Left forelimb (tissue), 1 donor: ENCODE measurements at regions not wholly inside any gene's neighbourhood (a gene's known extent, or its start where the extent isn't known, plus 50 kb on each side); places are given as distances from the start of the nearest gene placed in this dataset.

Experiments used
- DNase-seq: peaks from one replicate; pipeline ENCODE4 v3.0.0-alpha.2; 2018; ENCODE audit warnings: low spot score

GRCh38 chr2:195408811-195409210 lies 248.2 kb upstream of the SLC39A10 start:
- DNase-seq = no peak

GRCh38 chr2:195408196-195408595 lies 248.8 kb upstream of the SLC39A10 start:
- no peak for DNase-seq

- no peak for DNase-seq
These were observed 249.2 kb upstream of the SLC39A10 start for GRCh38 chr2:195407783-195408182.

- no peak for DNase-seq
These were observed 250.0 kb upstream of the SLC39A10 start for GRCh38 chr2:195406886-195407603.

GRCh38 chr2:195404651-195405050 lies 252.4 kb upstream of the SLC39A10 start:
- no peak for DNase-seq

GRCh38 chr2:195396479-195396878 lies 260.5 kb upstream of the SLC39A10 start:
- DNase-seq = no peak

- DNase-seq = no peak
These were observed 261.7 kb upstream of the SLC39A10 start for GRCh38 chr2:195395362-195395761.

GRCh38 chr2:195392446-195393336 lies 264.3 kb upstream of the SLC39A10 start:
- DNase-seq = no peak

GRCh38 chr2:195390686-195391321 lies 266.2 kb upstream of the SLC39A10 start:
- DNase-seq = no peak

GRCh38 chr2:195388028-195388427 lies 269.0 kb upstream of the SLC39A10 start:
- no peak for DNase-seq

- no peak for DNase-seq
These were observed 274.8 kb upstream of the SLC39A10 start for GRCh38 chr2:195382186-195382585.

- DNase-seq = no peak
These were observed 286.7 kb upstream of the SLC39A10 start for GRCh38 chr2:195370167-195370943.

- no peak for DNase-seq
These were observed 287.8 kb upstream of the SLC39A10 start for GRCh38 chr2:195369218-195369587.

- no peak for DNase-seq
These were observed 288.5 kb upstream of the SLC39A10 start for GRCh38 chr2:195368249-195369217.

- DNase-seq = no peak
These were observed 289.2 kb upstream of the SLC39A10 start for GRCh38 chr2:195367809-195368208.

- no peak for DNase-seq
These were observed 292.7 kb upstream of the SLC39A10 start for GRCh38 chr2:195364015-195364965.

- no peak for DNase-seq
These were observed 293.5 kb upstream of the SLC39A10 start for GRCh38 chr2:195363496-195363895.

GRCh38 chr2:195360242-195360641 lies 296.8 kb upstream of the SLC39A10 start:
- no peak for DNase-seq

- no peak for DNase-seq
These were observed 297.8 kb upstream of the SLC39A10 start for GRCh38 chr2:195359043-195359735.
